ENCODE measurements at regions not wholly inside any gene's neighbourhood (a gene's known extent, or its start where the extent isn't known, plus 50 kb on each side); places are given as distances from the start of the nearest gene placed in this dataset.

- Histone ChIP-seq H2AFZ (ENCODE audit: low read depth, low read length) (no peak overlapping the region), H3K9me3 (replicated peaks; ENCODE audit: control insufficient read depth, insufficient read depth, low read length) (peaks cover 6% of the 10 kb centered on the region), H3K4me2 (ENCODE audit: insufficient read depth, low read length) (no peak overlapping the region), H3K9me1 (replicated peaks; ENCODE audit: control insufficient read depth, extremely low read depth, insufficient read depth, low read length) (no peaks in the 10 kb centered on the region), H4K20me1 (replicated peaks; ENCODE audit: control insufficient read depth, extremely low read depth, insufficient read depth, low read length) (no peaks in the 10 kb centered on the region), H3K4me3 (replicated peaks in 1 of 3; ENCODE audit: insufficient read depth in 1 of 3, low read depth in 1 of 3, low read length in 3 of 3) (no peak overlapping the region), H3K36me3 (ENCODE audit: control insufficient read depth in 2 of 2, extremely low read depth in 1 of 2, insufficient read depth in 2 of 2, low read length in 2 of 2) (no peaks in the 10 kb centered on the region), H3K4me1 (ENCODE audit: control insufficient read depth, extremely low read depth, insufficient read depth, low read length) (no peaks in the 10 kb centered on the region), H3K27ac (ENCODE audit: insufficient read depth, low read depth, low read length) (no peak overlapping the region), H3K27me3 (ENCODE audit: control insufficient read depth in 2 of 2, insufficient read depth in 2 of 2, low read length in 2 of 2) (no peaks in the 10 kb centered on the region), H3K79me2 (ENCODE audit: control insufficient read depth, insufficient read depth, low read length) (no peaks in the 10 kb centered on the region), H3K9ac (replicated peaks; ENCODE audit: extremely low read depth, insufficient read depth, low read length) (no peak overlapping the region)
- dilution Hi-C loops (cut with MboI; ENCODE audit: extremely low pct_ligation_motif_present, low sequenced_read_pairs) (no loop called here), intact Hi-C loops (cut with micrococcal nuclease) (no loop called here)
- no peak for DNase-seq (ENCODE audit: low read depth, low spot score)
- ChIA-PET CTCF (no interaction called here), POLR2A (no interaction called here)
- no peak for FAIRE-seq
- TF ChIP-seq FOS (IDR thresholded peaks at IDR 0.05; ENCODE audit: borderline replicate concordance, insufficient read depth, low read length) (no peak), POLR2AphosphoS5 (IDR thresholded peaks at IDR 0.05; ENCODE audit: insufficient read depth, low read depth, low read length) (no peak), EZH2 (IDR thresholded peaks at IDR 0.05; ENCODE audit: borderline replicate concordance, low read depth, low read length, severe bottlenecking) (no peak), MAX (IDR thresholded peaks at IDR 0.05; ENCODE audit: insufficient read depth, insufficient read length) (no peak), JUN (IDR thresholded peaks at IDR 0.05; ENCODE audit: borderline replicate concordance, insufficient read depth, insufficient read length, low read depth) (no peak)
- BruUV-seq (replicated peaks): no TSS peak
These were observed 226.1 kb downstream of the IRX2 start for GRCh38 chr5:2525351-2525750.

GRCh38 chr5:2524620-2525019 is 226.9 kb downstream of the IRX2 start:
- CTCF ChIA-PET: no interaction called here
- Histone ChIP-seq H3K27ac (ENCODE audit: insufficient read depth, low read depth, low read length) (no peak overlapping the region), H3K9me3 (replicated peaks; ENCODE audit: control insufficient read depth, insufficient read depth, low read length) (peaks cover 6% of the 10 kb centered on the region), H3K4me2 (ENCODE audit: insufficient read depth, low read length) (no peak overlapping the region), H3K79me2 (ENCODE audit: control insufficient read depth, insufficient read depth, low read length) (no peaks in the 10 kb centered on the region), H3K4me3 (replicated peaks in 1 of 3; ENCODE audit: insufficient read depth in 1 of 3, low read depth in 1 of 3, low read length in 3 of 3) (no peak overlapping the region), H3K27me3 (ENCODE audit: control insufficient read depth in 2 of 2, insufficient read depth in 2 of 2, low read length in 2 of 2) (no peaks in the 10 kb centered on the region), H3K36me3 (ENCODE audit: control insufficient read depth in 2 of 2, extremely low read depth in 1 of 2, insufficient read depth in 2 of 2, low read length in 2 of 2) (no peaks in the 10 kb centered on the region), H2AFZ (ENCODE audit: low read depth, low read length) (no peak overlapping the region), H4K20me1 (replicated peaks; ENCODE audit: control insufficient read depth, extremely low read depth, insufficient read depth, low read length) (no peaks in the 10 kb centered on the region), H3K9me1 (replicated peaks; ENCODE audit: control insufficient read depth, extremely low read depth, insufficient read depth, low read length) (no peaks in the 10 kb centered on the region), H3K9ac (replicated peaks; ENCODE audit: extremely low read depth, insufficient read depth, low read length) (no peak overlapping the region), H3K4me1 (ENCODE audit: control insufficient read depth, extremely low read depth, insufficient read depth, low read length) (no peaks in the 10 kb centered on the region)
- TF ChIP-seq MYC (IDR thresholded peaks at IDR 0.05; ENCODE audit: low read depth, low read length) (no peak), POLR2A (IDR thresholded peaks at IDR 0.05; ENCODE audit: low read depth, low read length) (no peak), GATA2 (IDR thresholded peaks at IDR 0.05; ENCODE audit: insufficient read depth, insufficient read length, low read depth, low read length) (no peak), MAX (IDR thresholded peaks at IDR 0.05; ENCODE audit: insufficient read depth, insufficient read length) (no peak), FOS (IDR thresholded peaks at IDR 0.05; ENCODE audit: borderline replicate concordance, insufficient read depth, low read length) (no peak), CTCF (IDR thresholded peaks at IDR 0.05; ENCODE audit: extremely low read depth in 1 of 2, insufficient read depth in 1 of 2, low read depth in 1 of 2, low read length in 2 of 2) (no peak), JUN (IDR thresholded peaks at IDR 0.05; ENCODE audit: borderline replicate concordance, insufficient read depth, insufficient read length, low read depth) (no peak), POLR2AphosphoS5 (IDR thresholded peaks at IDR 0.05; ENCODE audit: insufficient read depth, low read depth, low read length) (no peak), EZH2 (IDR thresholded peaks at IDR 0.05; ENCODE audit: borderline replicate concordance, low read depth, low read length, severe bottlenecking) (no peak)
- DNase-seq (ENCODE audit: low read depth, low spot score) (no peak), FAIRE-seq (no peak)
- no TSS peak for BruUV-seq (replicated peaks)
- intact Hi-C loops (cut with micrococcal nuclease) (no loop called here), dilution Hi-C loops (cut with MboI; ENCODE audit: extremely low pct_ligation_motif_present, low sequenced_read_pairs) (no loop called here)
- POLR2A ChIA-PET: no interaction called here

Measured in endothelial cell of umbilical vein (primary cell).